ENCODE measurements at regions not wholly inside any gene's neighbourhood (a gene's known extent, or its start where the extent isn't known, plus 50 kb on each side); places are given as distances from the start of the nearest gene placed in this dataset.

- Mint-ChIP-seq H3K27me3 (ENCODE audit: insufficient read depth) (peaks cover 19% of the 10 kb centered on the region), H3K4me1 (ENCODE audit: low read depth) (no peaks in the 10 kb centered on the region), H3K9me3 (no peaks in the 10 kb centered on the region), H3K4me3 (no peak overlapping the region), H3K36me3 (ENCODE audit: low read depth) (no peaks in the 10 kb centered on the region), H3K27ac (no peak overlapping the region)
- TF ChIP-seq CTCF (IDR thresholded peaks at IDR 0.05) = no peak
- no peak for DNase-seq
These were observed 488.2 kb upstream of the PTBP2 start for GRCh38 chr1:96233422-96233821.

DNA sequence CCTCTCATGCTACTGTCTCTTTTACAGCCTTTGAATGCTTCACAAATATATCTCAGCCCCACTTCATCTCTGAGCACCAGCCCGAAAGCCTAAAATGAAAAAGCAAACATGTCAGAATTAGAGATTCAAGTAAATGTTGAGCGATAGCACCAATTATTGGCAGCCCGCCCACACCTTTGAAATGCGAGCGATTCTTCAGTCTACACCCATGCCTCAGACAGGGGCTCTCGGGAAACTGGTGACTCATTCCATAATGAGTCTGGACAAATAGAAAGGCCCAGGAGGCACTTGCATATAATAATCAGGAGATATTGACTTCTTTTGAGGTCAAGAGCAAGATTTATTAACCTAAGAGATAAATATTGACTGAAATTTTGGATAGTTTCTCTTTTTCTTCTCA lies 487.3 kb upstream of the PTBP2 start:
- Mint-ChIP-seq H3K27me3 (ENCODE audit: insufficient read depth) (peaks cover 19% of the 10 kb centered on the region), H3K36me3 (ENCODE audit: low read depth) (no peaks in the 10 kb centered on the region), H3K9me3 (no peaks in the 10 kb centered on the region), H3K4me1 (ENCODE audit: low read depth) (no peaks in the 10 kb centered on the region), H3K27ac (no peak overlapping the region), H3K4me3 (no peak overlapping the region)
- DNase-seq = no peak
- TF ChIP-seq CTCF (IDR thresholded peaks at IDR 0.05) = no peak

DNA sequence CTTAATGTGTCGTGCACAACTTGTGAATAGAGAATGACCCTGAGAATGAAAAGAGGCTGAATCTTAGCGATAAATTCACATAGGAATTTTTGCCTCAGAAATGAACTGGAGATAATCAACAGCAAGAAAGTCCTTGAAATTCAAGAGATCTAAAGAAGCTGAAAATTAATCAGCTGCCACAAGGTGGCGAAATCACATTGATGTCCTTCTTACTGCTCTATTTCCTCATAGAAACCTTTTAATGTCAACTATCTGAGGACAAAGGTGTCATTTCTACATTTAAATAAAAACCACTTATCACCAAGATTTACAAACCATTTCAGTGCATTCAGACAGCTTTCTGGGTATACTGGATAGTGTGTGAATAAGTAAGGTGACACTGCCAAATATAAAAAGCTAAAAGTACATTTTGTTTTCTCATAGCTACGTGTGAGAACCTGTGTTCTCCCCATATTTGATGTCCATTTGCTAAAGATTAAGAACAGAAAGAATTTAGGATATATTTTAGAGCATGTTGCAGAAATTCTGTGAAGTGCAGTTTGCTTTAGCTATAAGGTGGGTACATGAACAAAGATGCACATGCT lies 485.3 kb upstream of the PTBP2 start:
- Mint-ChIP-seq H3K27ac (no peak overlapping the region), H3K4me1 (ENCODE audit: low read depth) (no peaks in the 10 kb centered on the region), H3K27me3 (ENCODE audit: insufficient read depth) (peaks cover 16% of the 10 kb centered on the region), H3K9me3 (no peaks in the 10 kb centered on the region), H3K4me3 (no peak overlapping the region), H3K36me3 (ENCODE audit: low read depth) (no peaks in the 10 kb centered on the region)
- peak; percentile 55 for DNase-seq
- peak; percentile 86 for TF ChIP-seq CTCF (IDR thresholded peaks at IDR 0.05)

DNA sequence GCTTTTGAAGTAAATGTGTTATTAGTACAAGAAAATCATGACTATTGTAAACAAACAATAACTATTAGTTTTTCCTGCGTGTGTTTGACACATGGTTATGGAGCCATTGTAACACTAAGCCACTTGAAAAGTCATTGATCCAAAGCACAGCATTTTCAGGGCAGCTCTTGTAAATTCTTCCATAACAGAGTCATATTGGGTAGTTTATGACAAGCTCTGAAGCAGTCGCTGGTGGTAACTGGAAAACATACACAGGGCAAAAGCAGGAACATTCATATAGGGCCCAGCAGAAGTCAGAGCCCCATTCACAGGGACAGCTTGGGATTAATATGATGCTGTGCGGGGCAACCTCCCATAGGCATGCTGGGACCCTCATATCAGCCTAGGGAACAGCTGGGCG lies 483.2 kb upstream of the PTBP2 start:
- H3K9me3 Mint-ChIP-seq = no peaks in the 10 kb centered on the region
- no peak overlapping the region for H3K4me3 Mint-ChIP-seq
- no peak for DNase-seq
- H3K27me3 Mint-ChIP-seq (ENCODE audit: insufficient read depth) = peaks cover 11% of the 10 kb centered on the region
- no peaks in the 10 kb centered on the region for H3K4me1 Mint-ChIP-seq (ENCODE audit: low read depth)
- H3K36me3 Mint-ChIP-seq (ENCODE audit: low read depth) = no peaks in the 10 kb centered on the region
- no peak for TF ChIP-seq CTCF (IDR thresholded peaks at IDR 0.05)
- H3K27ac Mint-ChIP-seq = no peak overlapping the region

DNA sequence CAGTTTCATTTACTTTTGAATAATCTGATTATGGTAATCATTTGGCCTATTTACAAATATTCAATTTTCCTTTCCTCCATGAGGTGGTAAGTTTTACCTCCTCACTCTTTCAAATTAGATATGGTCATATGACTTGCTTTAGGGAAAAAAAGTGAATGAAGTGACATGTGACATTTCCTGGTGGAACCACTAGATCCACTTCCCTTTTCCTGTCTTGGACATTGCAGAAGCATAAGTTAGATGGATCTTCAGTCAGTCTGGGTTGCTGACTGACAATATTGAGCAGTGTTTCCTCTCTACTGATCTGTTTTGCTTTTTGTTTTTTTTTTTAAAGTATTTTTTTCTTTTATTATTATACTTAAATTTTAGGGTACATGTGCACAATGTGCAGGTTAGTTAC lies 481.1 kb upstream of the PTBP2 start:
- Mint-ChIP-seq H3K27me3 (ENCODE audit: insufficient read depth) (peaks cover 3% of the 10 kb centered on the region; the same call in 1 of the 2 replicates), H3K9me3 (no peaks in the 10 kb centered on the region), H3K4me3 (no peak overlapping the region), H3K27ac (no peak overlapping the region), H3K36me3 (ENCODE audit: low read depth) (no peaks in the 10 kb centered on the region), H3K4me1 (ENCODE audit: low read depth) (no peaks in the 10 kb centered on the region)
- no peak for DNase-seq
- TF ChIP-seq CTCF (IDR thresholded peaks at IDR 0.05) = no peak
